ENCODE measurements at regions not wholly inside any gene's neighbourhood (a gene's known extent, or its start where the extent isn't known, plus 50 kb on each side); places are given as distances from the start of the nearest gene placed in this dataset.

DNA sequence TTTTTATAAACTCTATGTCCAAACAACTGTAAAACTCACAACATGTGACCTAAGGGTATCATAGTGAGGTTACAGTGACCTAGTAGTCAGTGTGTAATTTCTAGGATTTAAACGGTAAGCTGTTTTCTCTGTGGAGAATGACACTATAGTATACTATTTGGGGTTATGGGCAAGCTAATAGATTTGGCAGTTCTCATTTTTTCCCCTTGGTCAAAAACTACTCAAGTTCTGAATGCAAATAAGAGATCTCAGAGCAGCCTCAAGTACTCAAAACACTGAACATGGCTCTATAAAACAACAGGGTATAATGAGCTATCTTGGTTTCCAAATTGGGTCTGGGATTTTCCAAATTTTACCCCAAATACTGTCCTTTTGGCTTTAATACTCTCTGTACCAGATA lies 88.5 kb upstream of the HMCN1 start:
- DNase-seq (ENCODE audit: low spot score) = no peak

DNA sequence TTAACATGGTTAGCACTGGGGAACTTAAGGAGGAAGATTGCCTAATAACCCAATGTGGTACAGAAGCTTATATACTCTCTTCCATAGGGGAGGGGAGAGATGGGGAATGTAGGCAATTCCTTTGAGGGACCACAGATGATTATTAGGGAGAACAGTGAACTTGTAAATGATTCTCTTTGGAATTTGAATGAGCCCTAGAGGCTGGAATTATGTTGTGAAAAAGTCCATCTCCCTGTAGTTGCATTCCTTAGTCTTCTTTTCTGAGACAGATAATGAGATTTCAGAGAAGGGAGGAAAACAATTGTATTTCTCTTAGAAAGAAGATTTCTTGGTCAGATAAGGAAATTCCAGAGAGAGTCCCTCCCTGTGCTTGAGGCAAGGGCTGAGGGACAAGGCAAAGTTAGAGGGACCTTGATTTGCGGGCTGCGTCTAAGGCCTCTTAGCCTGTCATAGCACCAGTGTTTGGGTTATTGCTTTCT lies 89.0 kb upstream of the HMCN1 start:
- no peak for DNase-seq (ENCODE audit: low spot score)

DNA sequence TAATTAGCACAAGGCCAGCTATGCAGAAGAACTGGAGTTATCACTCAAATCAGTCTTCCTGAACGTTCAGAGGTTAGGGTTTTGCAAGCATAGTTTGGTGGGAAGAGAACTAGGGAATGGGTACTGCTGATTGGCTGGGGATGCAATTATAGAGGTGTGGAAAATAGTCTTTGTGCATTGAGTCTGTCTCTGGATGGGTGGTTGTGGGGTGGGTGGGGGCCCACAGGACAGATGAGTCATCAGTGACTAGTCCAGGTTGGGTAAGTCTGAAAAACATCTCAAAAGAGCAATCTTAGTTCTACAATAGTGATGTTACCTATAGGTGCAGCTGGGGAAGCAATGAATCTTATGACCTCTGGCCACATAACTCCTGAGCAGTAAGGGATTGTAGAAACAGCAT lies 89.7 kb upstream of the HMCN1 start:
- no peak for DNase-seq (ENCODE audit: low spot score)

DNA sequence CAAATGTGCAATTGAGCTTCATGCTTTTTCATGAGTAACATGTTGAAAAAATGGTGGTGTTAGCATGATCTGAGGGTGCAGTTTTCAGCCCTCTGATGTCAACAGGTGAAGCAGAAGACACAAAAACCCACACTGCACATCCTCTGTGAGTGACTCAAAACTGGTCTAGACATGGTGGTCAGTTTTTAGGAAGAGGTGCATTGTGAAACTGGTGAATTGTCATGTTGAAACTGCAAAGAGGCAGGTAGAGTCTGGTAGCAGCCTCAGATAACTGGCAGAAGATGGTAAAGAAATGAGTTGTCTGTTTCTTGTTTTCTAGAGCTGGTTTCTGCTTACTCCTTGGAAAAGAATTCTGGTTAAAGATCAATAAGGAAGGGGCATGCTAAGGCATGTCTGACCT lies 97.3 kb upstream of the HMCN1 start:
- no peak for DNase-seq (ENCODE audit: low spot score)

DNA sequence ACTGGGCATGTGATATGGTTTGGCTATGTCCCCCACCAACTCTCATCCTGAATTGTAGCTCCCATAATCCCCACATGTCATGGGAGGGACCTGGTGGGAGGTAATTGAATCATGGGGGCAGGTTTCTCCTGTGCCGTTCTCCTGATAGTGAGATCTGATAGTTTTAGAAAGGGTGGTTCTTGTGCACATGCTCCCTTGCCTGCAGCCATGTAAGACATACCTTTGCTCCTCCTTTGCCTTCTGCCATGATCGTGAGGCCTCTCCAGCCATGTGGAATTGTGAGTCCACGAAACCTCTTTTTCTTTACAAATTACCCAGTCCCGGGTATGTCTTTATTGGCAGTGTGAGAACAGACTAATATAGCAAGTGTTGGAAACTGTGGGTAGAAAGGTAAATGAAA lies 99.5 kb upstream of the HMCN1 start:
- DNase-seq (ENCODE audit: low spot score) = no peak

DNA sequence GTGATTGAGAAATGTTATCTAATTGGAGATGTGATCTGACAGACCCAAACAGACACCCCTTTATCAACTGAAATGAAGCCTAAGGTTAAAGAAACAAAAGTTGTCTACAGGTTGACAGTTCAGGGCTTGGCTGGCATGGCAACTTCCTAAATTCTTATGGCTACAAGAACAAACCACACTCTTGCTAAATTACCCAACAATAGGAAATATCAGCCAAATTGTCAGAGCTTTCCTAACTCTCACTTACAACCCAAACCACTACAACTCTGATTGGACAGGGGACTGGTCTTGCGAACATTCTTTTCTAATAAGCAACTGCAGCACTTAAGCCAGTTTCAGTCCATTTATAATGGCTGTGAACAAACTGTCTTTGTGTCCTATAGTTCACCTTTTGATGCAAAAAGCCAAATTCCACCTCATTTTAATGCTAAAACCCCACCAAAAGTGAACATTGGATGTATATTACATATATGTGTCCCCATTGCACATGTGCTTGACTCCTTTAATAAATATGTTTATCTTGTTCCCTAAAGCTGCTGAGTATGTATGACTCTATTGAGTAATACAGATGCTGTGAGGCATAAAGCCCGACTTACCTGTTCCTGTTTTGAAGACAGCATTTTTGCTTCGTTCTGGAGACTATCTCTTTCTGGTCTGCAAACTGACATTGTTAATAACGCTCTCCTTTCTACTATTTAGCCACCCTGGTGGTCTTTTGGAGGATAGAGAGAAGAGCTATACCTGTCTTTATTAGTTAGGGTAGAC lies 101.3 kb upstream of the HMCN1 start:
- no peak for DNase-seq (ENCODE audit: low spot score)

DNA sequence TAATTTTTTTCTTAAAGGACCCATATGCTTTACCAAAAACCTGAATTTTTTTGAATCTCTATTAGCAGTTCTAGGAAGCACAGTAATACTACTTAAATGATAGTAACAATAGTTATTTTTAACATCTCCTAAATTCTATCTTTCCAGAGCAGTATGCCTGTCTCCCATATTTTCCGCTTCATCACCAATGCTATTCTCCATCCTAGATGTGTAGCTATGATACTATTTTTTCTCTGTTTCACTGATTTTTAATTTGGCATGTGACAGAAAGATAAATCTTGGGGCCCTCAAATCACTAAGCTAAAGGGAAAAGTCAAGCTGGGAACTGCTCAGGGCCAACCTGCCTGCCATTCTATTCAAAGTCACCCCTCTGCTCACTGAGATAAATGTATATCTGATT lies 102.3 kb upstream of the HMCN1 start:
- DNase-seq (ENCODE audit: low spot score) = no peak

DNA sequence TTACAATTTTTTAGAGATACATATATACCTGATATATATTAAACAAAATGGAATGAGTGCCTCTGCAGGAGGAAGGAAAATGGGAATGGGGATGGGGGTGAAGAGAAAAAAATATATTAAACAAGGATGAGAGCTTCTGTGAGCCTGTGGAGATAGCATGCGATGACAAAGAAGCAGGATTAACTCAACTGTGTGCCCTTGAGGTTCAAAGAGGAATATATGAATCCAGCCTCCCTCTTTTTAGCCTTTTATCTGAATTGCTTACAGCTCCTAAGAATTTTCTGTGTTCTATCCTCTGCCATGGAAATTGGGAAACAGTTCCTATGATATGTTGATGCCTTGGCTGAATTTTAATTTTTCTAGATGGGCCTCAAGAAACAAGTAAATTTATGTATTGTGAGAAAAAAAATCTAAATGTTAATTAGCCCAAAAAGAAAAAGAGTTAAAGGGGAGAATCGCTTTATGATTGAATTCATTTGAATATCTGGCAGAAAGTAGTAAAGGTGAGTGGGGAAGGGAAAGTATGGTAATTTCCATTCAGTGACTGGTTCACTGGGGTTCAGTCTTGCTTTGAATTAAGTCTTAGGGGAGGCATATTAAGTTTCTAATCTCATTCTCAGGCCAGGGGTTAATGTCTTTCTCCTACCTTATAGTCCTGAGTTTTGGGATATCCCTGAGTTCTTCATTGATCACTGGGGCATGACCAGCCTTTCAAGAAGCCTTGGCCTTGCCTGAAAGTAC lies 106.3 kb upstream of the HMCN1 start:
- DNase-seq (ENCODE audit: low spot score) = no peak

DNA sequence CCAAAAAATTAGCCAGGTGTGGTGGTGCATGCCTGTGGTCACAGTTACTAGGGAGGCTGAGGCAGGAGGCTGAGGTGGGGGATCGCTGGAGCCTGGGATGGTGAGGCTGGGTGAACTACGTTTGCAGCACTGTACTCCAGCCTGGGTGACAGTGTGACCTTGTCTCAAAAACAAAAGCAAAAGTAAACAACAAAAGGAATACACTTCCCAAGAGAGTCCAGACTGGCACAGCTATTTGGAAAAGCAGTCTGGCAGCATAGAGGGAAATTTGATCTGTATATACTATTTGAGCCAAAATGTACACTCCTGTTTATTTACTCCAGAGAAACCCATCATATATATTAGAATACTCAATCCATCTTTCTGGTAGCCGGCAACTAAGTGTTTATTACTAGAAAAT lies 107.0 kb upstream of the HMCN1 start:
- no peak for DNase-seq (ENCODE audit: low spot score)

DNA sequence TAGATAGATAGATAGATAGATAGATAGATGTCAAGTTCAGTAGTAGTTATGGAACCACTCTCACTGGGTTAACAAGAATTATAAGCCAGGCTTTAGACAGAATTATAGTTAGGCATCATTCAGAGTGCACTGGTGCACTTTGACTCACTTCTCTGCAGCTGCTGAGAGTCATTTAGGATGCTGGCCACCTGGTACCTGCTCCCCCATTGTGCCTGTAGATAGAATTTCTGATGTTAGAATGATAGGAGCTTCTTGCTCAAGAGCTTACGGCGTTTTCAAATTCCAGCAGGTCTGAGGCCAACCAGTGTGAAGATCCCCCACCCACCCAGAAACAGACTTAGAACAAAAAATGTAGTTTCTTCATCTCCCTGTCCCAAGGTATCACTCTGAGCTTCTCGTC lies 107.8 kb upstream of the HMCN1 start:
- no peak for DNase-seq (ENCODE audit: low spot score)

DNA sequence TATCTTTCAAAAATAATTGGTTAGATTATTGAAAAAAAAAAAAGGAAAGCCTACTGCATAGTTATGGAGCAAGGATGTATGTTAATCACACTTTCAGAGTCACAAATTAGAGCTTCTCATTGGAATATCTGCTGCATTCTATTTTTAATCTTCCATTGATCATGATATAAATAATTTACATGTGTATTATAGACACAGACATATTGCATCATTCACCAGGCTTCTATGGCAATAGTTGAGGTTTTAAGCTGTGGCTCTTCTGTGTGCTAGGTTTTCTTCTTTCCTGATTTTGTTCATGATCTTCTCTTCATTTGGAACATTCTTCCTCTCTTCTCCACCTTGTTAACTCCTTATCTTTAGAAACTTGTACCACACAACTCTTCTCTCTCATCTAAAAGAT lies 123.2 kb upstream of the HMCN1 start:
- DNase-seq (ENCODE audit: low spot score) = no peak

DNA sequence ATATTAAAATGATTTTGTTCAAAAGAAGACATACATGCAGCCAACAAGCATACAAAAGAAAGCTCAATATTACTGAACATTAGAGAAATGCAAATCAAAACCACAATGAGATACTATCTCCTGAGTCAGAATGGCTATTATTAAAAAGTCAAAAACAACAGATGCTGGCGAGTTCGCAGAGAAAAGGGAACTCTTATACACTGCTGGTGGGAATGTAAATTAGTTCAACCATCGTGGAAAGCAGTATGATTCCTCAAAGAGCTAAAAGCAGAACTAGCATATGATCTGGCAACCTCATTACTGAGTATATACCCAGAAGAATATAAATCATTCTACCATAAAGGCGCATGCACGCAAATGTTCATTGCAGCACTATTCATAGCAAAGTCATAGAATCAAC lies 126.0 kb upstream of the HMCN1 start:
- no peak for DNase-seq (ENCODE audit: low spot score)

DNA sequence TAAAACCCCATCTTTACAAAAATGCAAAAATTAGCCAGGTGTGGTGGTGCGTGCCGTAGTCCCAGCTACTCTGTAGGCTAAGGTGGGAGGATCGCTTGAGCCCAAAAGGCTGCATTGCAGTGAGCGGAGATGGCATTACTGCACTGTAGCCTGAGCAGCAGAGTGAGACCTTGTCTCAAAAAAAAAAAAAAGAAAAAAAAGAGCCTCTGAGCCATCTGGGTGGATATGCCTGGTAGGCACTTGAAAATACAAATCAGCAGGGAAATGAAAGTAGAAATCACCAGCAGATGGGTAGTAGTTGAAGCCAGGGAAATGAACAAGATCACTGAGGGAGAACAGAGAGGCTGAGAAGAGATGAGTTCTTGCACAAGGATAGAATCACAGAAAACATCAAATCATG lies 131.0 kb upstream of the HMCN1 start:
- no peak for DNase-seq (ENCODE audit: low spot score)

DNA sequence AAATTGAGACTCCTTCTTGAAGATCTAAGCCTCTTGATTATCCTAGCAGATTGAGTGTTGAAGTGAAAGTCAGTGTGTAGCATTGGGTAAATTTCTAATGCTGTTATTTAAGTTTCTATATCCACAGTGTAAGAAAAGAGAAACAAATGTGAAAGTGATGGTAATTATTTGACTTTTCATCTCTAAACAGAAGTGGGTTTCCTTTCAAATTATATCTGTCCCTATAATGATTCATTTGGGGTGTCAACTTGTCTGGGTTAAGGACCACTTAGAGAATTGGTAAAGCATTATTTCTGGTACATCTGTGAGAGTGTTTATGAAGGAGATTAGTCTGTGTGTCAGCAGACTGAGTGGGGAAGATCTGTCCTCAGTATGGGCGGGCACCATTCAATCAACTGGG lies 133.0 kb upstream of the HMCN1 start:
- DNase-seq (ENCODE audit: low spot score) = no peak

DNA sequence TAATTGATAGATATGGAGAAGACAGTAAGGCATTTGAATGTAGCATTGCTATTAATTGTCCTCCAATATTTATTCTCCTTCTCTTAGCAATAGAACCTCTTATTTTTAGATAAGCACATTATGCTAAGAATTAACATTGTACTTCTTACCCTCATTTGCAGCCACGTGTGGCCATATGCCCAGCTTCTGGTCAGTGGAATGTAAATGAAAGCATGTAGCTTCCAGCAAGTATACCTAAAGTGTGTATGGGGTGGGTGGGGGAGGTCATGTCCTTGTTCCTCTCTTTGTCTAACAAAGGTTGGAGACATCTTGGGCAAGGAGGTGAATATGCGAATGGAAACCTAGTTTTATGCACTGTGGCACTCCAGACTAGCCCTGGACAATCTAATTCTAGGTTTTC lies 133.6 kb upstream of the HMCN1 start:
- DNase-seq (ENCODE audit: low spot score) = no peak

DNA sequence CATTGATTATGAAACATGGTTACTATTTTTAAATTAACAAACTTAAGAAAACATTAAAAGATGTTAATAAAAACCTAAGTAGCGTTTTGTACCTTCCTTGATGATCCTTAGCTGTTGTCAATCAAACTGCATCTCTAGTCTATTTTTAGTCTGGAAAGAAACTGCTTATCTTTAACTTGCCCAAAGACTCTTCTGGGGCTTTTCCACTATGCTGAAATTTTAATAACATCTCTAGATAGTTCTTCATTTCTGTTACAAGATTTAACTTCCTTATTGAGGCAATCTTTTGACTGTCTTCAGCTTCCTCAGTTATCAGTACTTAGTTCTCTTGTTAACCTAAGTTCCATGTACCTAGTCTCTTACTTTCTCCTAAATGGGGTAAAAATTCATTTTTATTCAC lies 135.9 kb upstream of the HMCN1 start:
- no peak for DNase-seq (ENCODE audit: low spot score)

DNA sequence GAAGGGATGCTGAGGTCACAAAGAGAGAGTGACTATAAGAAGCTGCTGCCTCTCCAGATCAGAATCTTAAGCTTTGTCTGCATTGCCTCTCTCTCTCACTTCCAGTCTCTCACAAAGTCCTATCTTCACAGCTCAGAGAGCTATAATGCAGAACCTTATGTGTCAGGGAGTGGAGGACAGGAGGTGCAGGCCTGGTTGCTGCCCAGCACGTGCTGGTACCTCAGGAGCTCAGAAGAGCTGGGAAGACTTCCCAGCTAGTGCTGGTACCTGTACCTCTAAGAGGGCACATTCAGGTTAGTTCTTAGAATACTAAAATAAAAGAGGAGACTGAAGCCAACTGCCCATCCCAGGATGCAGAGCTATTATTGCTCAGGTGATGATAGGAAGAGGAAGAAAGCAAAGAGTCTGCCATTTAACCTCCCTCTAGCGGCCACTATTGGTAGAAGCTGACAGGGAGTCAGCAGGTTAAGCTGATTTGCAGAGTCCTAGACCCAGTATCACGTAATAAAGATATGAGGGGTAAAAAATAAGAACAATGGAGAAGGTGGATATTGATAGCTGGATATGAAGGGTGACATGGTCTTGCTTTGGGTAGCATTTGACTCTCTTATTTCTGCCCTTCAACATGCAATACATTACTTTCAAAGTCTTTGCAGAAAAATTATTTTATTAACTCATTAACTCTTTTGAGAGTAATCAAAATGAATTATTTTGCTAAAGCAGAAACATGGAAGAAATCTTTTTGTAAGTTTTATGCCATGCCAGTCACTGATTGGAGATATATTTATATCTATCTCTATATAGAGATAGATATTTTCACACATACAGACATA lies 138.1 kb upstream of the HMCN1 start:
- no peak for DNase-seq (ENCODE audit: low spot score)

DNA sequence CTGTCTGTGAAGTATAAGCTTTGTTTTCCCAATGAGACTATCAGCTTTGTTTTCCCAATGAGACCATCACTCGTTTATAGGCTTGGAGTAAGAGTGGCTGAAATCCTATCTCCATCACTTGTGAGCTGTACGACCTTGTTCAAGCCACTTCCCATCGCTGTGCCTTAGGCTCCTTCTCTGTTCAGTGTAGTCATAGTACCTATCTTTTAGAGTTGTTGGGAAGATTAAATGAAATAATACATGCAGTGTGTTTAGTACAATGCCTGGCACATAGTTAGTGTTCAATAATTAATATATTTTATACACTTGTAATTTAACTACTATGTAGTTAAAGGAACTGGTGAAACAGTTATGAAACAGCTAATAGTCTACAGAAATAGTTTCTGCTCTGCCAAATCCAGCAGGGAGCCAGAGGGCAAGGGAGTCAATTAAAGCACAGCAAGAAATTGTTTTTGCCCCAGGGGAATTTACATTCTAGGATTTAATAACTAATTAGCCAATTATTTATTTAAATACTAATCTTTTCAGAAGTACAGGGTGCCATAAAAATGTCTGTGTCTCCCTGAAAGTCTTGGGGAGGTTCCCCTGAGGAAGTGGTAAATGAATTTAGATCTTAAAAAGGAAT lies 139.3 kb upstream of the HMCN1 start:
- DNase-seq (ENCODE audit: low spot score) = no peak

DNA sequence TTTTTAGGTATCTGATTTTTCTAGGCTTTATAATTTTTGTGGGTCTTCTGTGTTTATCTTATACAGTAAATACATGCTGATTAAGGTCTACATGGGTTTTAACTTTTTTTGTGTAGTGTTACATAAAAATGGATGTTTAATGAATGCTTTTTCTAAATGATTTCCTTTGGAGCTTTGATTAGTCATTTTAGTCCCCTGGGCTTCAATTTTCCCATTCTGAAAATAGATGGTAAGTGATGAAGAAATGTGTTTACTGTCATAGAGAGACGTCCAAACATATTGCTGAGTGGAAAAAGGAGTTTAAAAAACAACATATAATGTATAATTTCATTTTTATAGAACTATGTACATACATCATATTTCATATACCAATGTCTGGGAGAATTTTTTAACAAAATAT lies 140.9 kb upstream of the HMCN1 start:
- DNase-seq (ENCODE audit: low spot score) = no peak

DNA sequence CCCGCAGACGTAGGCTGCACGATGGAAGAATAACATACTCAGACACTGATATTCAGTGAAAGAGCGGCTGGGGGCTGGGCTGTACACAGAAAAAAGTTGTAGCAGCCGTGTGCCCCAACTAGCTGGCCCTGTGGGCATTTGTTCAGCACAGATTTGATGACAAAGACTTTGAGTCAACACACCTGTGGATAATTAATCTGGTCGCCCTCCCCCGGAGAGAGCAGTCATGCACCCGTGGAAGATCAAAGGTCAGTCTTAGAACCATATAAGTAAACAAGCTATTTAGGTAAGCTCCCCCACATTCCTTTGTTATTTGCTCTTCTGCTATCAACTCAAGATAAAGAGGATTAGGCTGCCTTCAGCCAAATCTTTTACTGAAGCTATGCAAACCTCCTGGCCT lies 148.4 kb upstream of the HMCN1 start:
- no peak for DNase-seq (ENCODE audit: low spot score)

DNA sequence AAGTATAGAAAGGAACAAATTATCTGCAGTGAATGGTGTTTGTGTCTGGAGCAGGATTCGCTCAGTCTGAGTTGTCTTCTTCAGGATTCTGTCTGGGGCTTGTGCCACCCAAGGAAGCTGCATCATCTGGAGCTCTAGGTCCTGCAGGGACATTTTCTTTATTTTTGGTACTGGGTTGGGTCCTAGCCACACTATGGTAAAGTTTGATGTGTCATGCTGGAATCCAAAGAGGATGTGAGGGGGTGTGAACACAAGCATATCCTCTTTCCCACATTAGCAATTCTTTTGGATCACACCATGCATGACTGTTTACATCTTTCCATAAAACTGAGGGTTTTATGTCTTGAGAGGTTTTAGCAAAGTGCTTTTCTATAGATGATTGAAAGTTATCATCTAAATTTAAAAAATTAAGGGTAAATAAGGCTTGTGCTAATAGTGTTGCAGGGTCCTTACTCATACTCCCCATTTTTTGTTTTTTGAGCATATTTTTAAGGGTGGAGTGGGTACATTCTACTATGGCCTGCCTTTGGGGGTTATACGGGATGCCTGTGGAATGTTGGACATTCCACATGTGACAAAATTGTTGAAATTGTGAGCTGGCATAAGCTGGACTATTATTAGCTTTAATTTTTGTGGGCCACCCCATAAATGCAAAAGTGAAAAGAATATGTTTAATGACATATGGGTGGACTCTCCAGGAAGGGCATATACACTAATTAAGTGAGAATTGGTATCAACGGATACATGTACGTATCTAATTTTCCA lies 152.0 kb upstream of the HMCN1 start:
- no peak for DNase-seq (ENCODE audit: low spot score)

DNA sequence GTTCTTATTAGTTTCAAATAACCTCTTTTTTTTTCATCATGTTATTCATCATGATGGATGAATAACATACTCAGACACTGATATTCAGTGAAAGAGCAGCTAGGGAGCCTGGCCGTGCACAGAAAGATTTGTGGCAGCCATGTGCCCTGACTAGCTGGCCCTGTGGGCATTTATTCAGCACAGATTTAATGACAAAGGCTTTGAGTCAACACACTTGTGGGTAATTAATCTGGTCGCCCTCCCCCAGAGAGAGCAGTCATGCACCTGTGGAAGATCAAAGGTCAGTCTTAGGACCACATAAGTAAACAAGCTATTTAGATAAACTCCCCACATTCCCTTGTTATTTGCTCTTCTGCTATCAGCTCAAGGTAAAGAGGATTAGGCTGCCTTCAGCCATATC lies 153.2 kb upstream of the HMCN1 start:
- no peak for DNase-seq (ENCODE audit: low spot score)
